DMS 273 treated with DMSO at 0.1 percent for 48 hours (cell line): ENCODE measurements at regions not wholly inside any gene's neighbourhood (a gene's known extent, or its start where the extent isn't known, plus 50 kb on each side); places are given as distances from the start of the nearest gene placed in this dataset.

ENCODE experiments used
- DNase-seq: peaks from one replicate; lab custom pipeline; 2025; lab: John Stamatoyannopoulos, UW

DNA sequence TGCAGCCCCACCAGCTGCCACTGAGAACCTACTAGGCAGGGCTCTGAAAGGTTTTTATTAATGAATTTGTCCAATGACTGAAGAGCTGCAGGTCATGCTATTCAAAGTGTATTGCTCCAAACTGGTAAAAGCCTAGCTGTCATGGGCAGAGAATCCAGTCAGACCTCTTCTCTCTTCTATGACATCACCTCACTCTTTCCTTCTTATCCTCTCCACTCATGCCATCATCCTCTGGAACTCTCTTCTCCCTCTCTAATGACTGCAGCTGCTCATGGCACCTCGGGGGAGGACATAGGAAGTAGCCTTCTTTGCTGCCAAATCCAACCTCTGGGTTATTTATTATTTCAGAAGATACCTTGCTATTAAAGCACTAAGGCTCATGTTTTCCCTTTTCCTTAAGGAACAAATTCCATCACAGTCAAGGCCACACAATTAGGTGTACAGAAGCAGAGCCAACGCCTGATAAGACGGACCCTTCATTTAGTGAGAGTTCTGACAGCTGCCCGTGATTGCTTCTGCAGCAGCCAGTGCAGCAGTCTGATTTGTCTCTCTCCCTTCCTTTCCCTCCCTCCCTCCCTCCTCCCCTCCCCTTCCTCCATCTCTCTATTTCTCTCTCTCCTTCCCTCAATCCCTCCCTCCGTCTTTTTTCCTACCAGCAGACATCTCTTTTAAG, 87.0 kb upstream of the ONECUT1 start:
- no peak for DNase-seq

GRCh38 chr15:52872036-52872818, 82.1 kb upstream of the ONECUT1 start:
- DNase-seq: no peak

GRCh38 chr15:52870015-52870414, 79.9 kb upstream of the ONECUT1 start:
- no peak for DNase-seq

GRCh38 chr15:52866698-52867097, 76.6 kb upstream of the ONECUT1 start:
- no peak for DNase-seq

- DNase-seq: no peak
Observed at GRCh38 chr15:52862677-52863076, 72.5 kb upstream of the ONECUT1 start.

GRCh38 chr15:52858782-52859176, 68.6 kb upstream of the ONECUT1 start:
- no peak for DNase-seq

DNA sequence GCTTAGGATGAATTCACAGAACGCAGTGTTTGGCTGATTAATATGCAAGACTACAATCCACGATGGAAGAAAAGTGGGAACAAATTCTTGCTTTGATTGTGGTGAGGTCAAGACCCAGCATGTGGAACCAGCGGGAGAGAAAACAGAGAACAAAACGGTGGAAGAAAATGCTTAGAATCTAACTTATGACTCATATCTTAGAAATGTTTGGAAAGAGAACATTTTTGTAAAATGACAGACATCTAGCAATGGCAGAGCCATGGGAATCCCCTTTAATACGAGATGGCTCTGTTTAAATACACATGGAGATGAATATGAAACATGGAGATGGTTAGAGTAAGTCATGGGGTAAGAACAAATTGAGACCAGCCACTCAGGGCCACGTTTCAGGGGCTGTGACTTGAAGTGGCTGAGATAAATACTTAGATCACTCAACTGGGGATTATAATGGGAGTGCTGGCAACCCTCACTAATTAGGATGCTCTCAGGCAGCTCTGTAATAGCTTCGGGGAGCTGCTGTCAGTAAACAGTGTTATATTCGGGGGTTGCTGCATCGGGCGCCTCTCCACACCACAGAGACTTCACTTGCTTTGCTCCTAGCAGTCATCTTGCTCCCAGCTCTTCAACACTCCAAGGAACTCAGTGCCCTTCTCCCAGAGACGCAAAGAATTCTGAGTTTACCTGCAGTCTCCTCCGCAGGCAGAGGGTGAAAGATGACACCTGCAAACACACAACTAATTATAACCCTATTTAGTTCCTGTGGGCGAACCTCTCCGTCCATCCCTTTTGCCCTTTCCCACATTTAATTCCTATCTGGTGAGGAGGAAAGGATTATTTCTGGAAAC, 68.0 kb upstream of the ONECUT1 start:
- DNase-seq: no peak

GRCh38 chr15:52857471-52857870, 67.3 kb upstream of the ONECUT1 start:
- DNase-seq: no peak

GRCh38 chr15:52856286-52856685, 66.2 kb upstream of the ONECUT1 start:
- DNase-seq: no peak

DNA sequence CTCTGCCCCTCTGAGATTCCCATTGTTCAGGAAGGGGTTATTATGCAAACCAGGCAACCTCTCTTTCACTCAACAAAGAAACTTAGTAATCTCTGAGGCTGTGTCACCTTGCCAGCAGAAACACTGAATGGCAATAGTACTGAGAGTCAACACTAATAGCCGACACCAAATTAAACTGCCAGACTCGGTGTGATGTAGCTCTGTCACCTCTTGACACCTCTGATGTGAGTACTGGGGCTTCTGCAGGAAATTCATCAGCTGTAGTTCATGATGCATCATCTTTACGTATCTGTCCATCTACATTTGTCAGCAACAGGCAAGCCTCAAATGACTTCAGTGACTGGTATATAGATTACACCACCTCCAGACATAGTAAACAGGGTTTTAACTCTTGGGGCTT, 65.0 kb upstream of the ONECUT1 start:
- DNase-seq: no peak

DNA sequence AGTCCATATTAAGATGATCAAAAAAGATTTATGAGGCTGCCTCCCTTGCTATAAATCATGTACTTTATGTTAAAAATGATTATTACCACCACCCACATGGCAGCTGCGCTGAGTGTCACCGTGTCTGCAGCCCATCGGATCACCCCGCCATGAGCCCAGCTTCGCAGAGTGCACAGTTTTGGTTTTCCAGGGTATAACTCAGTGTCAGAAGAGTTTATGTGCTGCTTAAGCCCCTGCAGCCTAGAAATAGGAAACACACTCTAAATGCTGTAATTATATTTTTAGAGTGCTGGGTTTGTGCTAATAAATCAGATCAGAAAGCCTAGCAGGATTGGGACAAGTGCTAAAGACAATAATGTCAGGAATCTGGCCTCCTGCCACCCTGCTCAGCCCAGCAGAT, 54.7 kb upstream of the ONECUT1 start:
- DNase-seq: no peak
